CD14-positive monocyte (primary cell): ENCODE measurements at regions not wholly inside any gene's neighbourhood (a gene's known extent, or its start where the extent isn't known, plus 50 kb on each side); places are given as distances from the start of the nearest gene placed in this dataset.

Experiments used
- DNase-seq, 3 donors: peaks; one replicate each; pipeline ENCODE4 v3.0.0-alpha.2; 2011 to 2022
- H2AFZ ChIP-seq: 2 replicates; pipeline ENCODE4 v1.6.0; 2012; ENCODE audit warnings: mild to moderate bottlenecking, low read depth, low read length, inconsistent platforms; ENCODE audit not compliant: insufficient read depth, poor library complexity, severe bottlenecking
- H3K27ac ChIP-seq, 2 donors: 1 replicate in 1 of 2; 2 replicates in 1 of 2; pipeline ENCODE4 v1.5.1; 2012 to 2013; ENCODE audit warnings: low read length in 2 of 2, control low read depth in 1 of 2, inconsistent platforms in 1 of 2, low read depth in 1 of 2, mild to moderate bottlenecking in 1 of 2
- H3K27me3 ChIP-seq, 2 donors: one replicate each; pipeline versions ENCODE4 v1.6.0 to v1.6.1; 2011 to 2013; ENCODE audit warnings: low read length in 2 of 2; ENCODE audit not compliant: control insufficient read depth in 2 of 2, insufficient read depth in 2 of 2
- H3K36me3 ChIP-seq, 2 donors: replicated peaks in 1 of 2; 1 replicate in 1 of 2; 2 replicates in 1 of 2; pipeline versions ENCODE4 v1.5.1 to v1.6.1; 2012 to 2013; ENCODE audit warnings: low read length in 2 of 2, control low read depth in 1 of 2, inconsistent platforms in 1 of 2, mild to moderate bottlenecking in 1 of 2; ENCODE audit not compliant: insufficient read depth in 2 of 2, control insufficient read depth in 1 of 2
- H3K4me1 ChIP-seq, 2 donors: 1 replicate in 1 of 2; 2 replicates in 1 of 2; pipeline versions ENCODE4 v1.5.1 to v1.6.1; 2012 to 2013; ENCODE audit warnings: low read length in 2 of 2, control low read depth in 1 of 2, inconsistent platforms in 1 of 2, mild to moderate bottlenecking in 1 of 2, moderate library complexity in 1 of 2; ENCODE audit not compliant: insufficient read depth in 2 of 2, control insufficient read depth in 1 of 2
- H3K4me2 ChIP-seq: replicated peaks from 2 replicates; pipeline ENCODE3; 2012; ENCODE audit warnings: low read length, moderate library complexity, mild to moderate bottlenecking; ENCODE audit not compliant: poor library complexity, severe bottlenecking; ENCODE audit errors: extremely low read depth
- H3K4me3 ChIP-seq, 3 experiments: fragments of 200-600 bp in 1 of 3; sonication (generic) in 1 of 3; replicated peaks in 1 of 3; 1 replicate in 2 of 3; 2 replicates in 1 of 3; pipeline ENCODE4 v1.5.1; 2011 to 2013; ENCODE audit warnings: low read length in 3 of 3, mild to moderate bottlenecking in 3 of 3, control low read depth in 2 of 3, low read depth in 2 of 3, inconsistent platforms in 1 of 3, moderate library complexity in 1 of 3
- H3K79me2 ChIP-seq: 2 replicates; pipeline ENCODE4 v1.6.0; 2012; ENCODE audit warnings: mild to moderate bottlenecking, control low read depth, inconsistent platforms, low read length, moderate library complexity; ENCODE audit not compliant: insufficient read depth
- H3K9ac ChIP-seq: 2 replicates; pipeline ENCODE4 v1.6.0; 2017; ENCODE audit warnings: low read length, mild to moderate bottlenecking; ENCODE audit not compliant: insufficient read depth, poor library complexity, severe bottlenecking
- H3K9me3 ChIP-seq, 2 donors: replicated peaks in 1 of 2; 1 replicate in 1 of 2; 2 replicates in 1 of 2; pipeline versions ENCODE4 v1.5.1 to v1.6.1; 2012 to 2013; ENCODE audit warnings: low read length in 2 of 2, control low read depth in 1 of 2; ENCODE audit not compliant: control insufficient read depth in 1 of 2, insufficient read depth in 1 of 2
- H4K20me1 ChIP-seq: 2 replicates; pipeline ENCODE4 v1.6.0; 2012; ENCODE audit warnings: mild to moderate bottlenecking, low read length, control low read depth, moderate library complexity; ENCODE audit not compliant: insufficient read depth
- H3K27ac Mint-ChIP-seq, 7 donors: one replicate each; pipeline ENCODE4 v1.8.0; 2020; ENCODE audit warnings: mild to moderate bottlenecking in 7 of 7, mixed read lengths in 7 of 7, moderate library complexity in 6 of 7, inconsistent platforms in 2 of 7
- H3K27me3 Mint-ChIP-seq, 3 donors: one replicate each; pipeline ENCODE4 v1.8.0; 2021 to 2022; ENCODE audit warnings: low read depth in 3 of 3, mild to moderate bottlenecking in 3 of 3, mixed read lengths in 3 of 3, moderate library complexity in 3 of 3, inconsistent platforms in 1 of 3
- H3K36me3 Mint-ChIP-seq, 2 donors: one replicate each; pipeline ENCODE4 v1.8.0; 2020; ENCODE audit warnings: mixed read lengths in 2 of 2, inconsistent platforms in 1 of 2, mild to moderate bottlenecking in 1 of 2
- H3K4me1 Mint-ChIP-seq: one replicate; pipeline ENCODE4 v1.8.0; 2020; ENCODE audit warnings: mild to moderate bottlenecking, mixed read lengths
- H3K4me3 Mint-ChIP-seq, 2 donors: one replicate each; pipeline ENCODE4 v1.8.0; 2020; ENCODE audit warnings: mild to moderate bottlenecking in 2 of 2, mixed read lengths in 2 of 2, moderate library complexity in 1 of 2
- H3K9me3 Mint-ChIP-seq, 7 donors: one replicate each; pipeline ENCODE4 v1.8.0; 2020 to 2022; ENCODE audit warnings: mixed read lengths in 7 of 7, mild to moderate bottlenecking in 6 of 7, moderate library complexity in 6 of 7, inconsistent platforms in 2 of 7
- WGBS: methylation state at CpG from one replicate; pipeline ENCODE4 v1.1.5; 2013; ENCODE audit warnings: missing lambda C conversion rate; ENCODE audit not compliant: insufficient coverage; 5-methylcytosine and 5-hydroxymethylcytosine counted together
- intact Hi-C, 2 donors: fragments of 100-400 bp; cut with micrococcal nuclease; formaldehyde crosslinking; loops; one replicate each; pipeline versions ENCODE4 v1.15.0 to v1.15.1; 2023
- TF ChIP-seq, protein P1 (sequence below): fragments of 200-600 bp; IDR thresholded peaks from one replicate; pipeline ENCODE4 v1.8.0; 2022; ENCODE audit warnings: antibody characterized with exemption, mild to moderate bottlenecking

GRCh38 chr14:76312821-76313220 is 63.1 kb upstream of the ESRRB start:
- Histone ChIP-seq H3K27me3 (peaks cover 18 to 34% of the 10 kb centered on the region in 2 donors), H3K4me1 (no peaks in the 10 kb centered on the region), H3K9me3 (no peaks in the 10 kb centered on the region), H3K36me3 (no peaks in the 10 kb centered on the region), H3K27ac (no peak overlapping the region), H3K4me3 (no peak overlapping the region), H4K20me1 (no peaks in the 10 kb centered on the region), H2AFZ (no peak overlapping the region), H3K4me2 (no peak overlapping the region), H3K9ac (no peak overlapping the region), H3K79me2 (no peaks in the 10 kb centered on the region)
- Mint-ChIP-seq H3K9me3 (peaks cover 0 to 2% (median 0%) of the 10 kb centered on the region in 7 donors), H3K27ac (no peak overlapping the region), H3K36me3 (no peaks in the 10 kb centered on the region), H3K4me1 (no peaks in the 10 kb centered on the region), H3K4me3 (no peak overlapping the region), H3K27me3 (peaks cover 40 to 53% (median 45%) of the 10 kb centered on the region in 3 donors)
- TF ChIP-seq, protein P1, sequence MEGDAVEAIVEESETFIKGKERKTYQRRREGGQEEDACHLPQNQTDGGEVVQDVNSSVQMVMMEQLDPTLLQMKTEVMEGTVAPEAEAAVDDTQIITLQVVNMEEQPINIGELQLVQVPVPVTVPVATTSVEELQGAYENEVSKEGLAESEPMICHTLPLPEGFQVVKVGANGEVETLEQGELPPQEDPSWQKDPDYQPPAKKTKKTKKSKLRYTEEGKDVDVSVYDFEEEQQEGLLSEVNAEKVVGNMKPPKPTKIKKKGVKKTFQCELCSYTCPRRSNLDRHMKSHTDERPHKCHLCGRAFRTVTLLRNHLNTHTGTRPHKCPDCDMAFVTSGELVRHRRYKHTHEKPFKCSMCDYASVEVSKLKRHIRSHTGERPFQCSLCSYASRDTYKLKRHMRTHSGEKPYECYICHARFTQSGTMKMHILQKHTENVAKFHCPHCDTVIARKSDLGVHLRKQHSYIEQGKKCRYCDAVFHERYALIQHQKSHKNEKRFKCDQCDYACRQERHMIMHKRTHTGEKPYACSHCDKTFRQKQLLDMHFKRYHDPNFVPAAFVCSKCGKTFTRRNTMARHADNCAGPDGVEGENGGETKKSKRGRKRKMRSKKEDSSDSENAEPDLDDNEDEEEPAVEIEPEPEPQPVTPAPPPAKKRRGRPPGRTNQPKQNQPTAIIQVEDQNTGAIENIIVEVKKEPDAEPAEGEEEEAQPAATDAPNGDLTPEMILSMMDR = no peak
- 83% methylated on average over 2 of the region's 4 CpGs for WGBS
- intact Hi-C loops = no loop called here
- no peak for DNase-seq

GRCh38 chr14:76313303-76313702 is 62.6 kb upstream of the ESRRB start:
- Histone ChIP-seq H3K9ac (no peak overlapping the region), H3K9me3 (no peaks in the 10 kb centered on the region), H3K4me1 (no peaks in the 10 kb centered on the region), H3K27ac (no peak overlapping the region), H3K27me3 (peaks cover 18 to 34% of the 10 kb centered on the region in 2 donors), H3K79me2 (no peaks in the 10 kb centered on the region), H2AFZ (no peak overlapping the region), H3K4me3 (no peak overlapping the region), H3K36me3 (no peaks in the 10 kb centered on the region), H3K4me2 (no peak overlapping the region), H4K20me1 (no peaks in the 10 kb centered on the region)
- DNase-seq = no peak
- intact Hi-C loops = no loop called here
- WGBS = 0% methylated on average over 1 of the region's 4 CpGs
- TF ChIP-seq, protein P1 = no peak
- Mint-ChIP-seq H3K36me3 (no peaks in the 10 kb centered on the region), H3K9me3 (peaks cover 0 to 2% (median 0%) of the 10 kb centered on the region in 7 donors), H3K4me3 (no peak overlapping the region), H3K4me1 (no peaks in the 10 kb centered on the region), H3K27ac (no peak overlapping the region), H3K27me3 (peaks cover 39 to 49% (median 45%) of the 10 kb centered on the region in 3 donors)
